Hematopoietic multipotent progenitor cell treated with erythropoietin and hydrocortisone succinate and interleukin-3 and kit ligand, for 15 days (in vitro differentiated cells): ENCODE measurements at regions not wholly inside any gene's neighbourhood (a gene's known extent, or its start where the extent isn't known, plus 50 kb on each side); places are given as distances from the start of the nearest gene placed in this dataset.
"Not testable (repeated sequence)": the region's sequence is repeated elsewhere in the genome, so short reads cannot be mapped to it uniquely, and the experiment has no call there.

Experiments
- DNase-seq: peaks from one replicate; pipeline ENCODE4 v3.0.0-alpha.2; 2015; ENCODE audit warnings: low spot score

DNA sequence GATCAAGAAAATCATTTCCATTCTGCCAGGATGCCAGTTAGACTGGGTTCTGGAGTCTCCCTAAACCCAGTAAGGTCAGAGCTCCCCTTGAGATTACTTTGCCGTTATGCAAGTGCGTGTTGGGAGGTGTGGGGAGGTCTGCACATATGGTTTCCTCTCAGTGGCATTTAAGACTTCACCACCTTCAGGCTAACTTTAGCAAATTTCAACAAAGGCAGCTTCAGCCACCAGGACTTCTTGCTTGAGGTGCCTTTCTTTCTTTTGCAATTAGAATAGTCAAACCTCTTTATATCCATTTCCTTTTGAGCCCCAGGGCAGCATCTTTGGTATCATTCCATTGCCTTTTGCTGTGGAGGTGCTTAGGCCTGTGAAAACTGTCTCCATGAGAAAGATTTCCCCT is 117.2 kb upstream of the CCND2 start:
- no peak for DNase-seq

DNA sequence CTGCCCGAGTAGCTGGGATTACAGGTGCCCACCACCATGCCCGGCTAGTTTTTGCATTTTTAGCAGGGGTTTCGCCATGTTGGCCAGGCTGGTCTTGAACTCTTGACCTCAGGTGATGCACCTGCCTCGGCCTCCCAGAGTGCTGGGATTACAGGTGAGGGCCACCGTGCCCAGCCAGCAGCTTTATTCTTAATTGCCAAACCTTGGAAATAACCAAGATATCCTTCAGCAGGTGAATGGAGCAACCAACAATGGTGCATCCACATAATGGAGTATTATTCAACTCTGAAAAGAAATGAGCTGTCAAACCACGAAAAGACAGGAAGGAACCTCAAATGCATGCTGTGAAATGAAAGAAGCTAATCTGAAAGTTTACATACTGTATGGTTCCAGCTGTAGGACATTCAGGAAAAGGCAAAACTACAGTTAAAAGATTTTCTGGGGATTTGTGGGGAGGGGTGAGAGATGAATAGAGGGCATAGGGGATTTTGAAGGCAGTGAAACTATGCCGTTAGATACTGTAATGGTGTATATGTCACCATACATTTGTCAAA is 118.8 kb upstream of the CCND2 start:
- DNase-seq: no peak

DNA sequence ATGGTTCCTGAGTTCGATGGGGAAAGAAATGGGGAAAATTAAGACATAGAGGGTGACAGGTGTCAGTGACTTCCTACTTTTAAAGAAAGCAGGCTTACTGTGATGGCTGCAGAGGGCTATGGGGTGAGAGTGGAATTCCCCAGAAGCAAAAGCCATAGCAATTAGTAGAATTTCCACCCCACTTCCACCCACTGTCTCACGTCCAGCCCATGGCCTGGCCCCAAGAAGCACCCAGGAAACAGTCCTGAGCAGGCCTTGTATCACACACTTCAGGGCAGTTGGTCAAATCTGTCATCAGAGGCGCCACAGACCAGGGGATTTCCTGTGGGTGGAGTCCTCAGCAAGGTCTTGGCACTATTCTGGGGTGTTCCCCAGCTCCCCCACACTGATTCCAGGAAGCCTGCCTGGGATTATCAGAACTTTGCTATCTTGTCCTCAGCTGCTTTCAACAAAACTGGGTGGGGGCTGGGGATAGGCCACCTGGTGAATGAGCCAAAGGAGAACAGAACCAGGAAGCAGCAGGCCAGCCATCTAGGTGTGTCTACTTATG is 120.1 kb upstream of the CCND2 start:
- peak; percentile 76 for DNase-seq

DNA sequence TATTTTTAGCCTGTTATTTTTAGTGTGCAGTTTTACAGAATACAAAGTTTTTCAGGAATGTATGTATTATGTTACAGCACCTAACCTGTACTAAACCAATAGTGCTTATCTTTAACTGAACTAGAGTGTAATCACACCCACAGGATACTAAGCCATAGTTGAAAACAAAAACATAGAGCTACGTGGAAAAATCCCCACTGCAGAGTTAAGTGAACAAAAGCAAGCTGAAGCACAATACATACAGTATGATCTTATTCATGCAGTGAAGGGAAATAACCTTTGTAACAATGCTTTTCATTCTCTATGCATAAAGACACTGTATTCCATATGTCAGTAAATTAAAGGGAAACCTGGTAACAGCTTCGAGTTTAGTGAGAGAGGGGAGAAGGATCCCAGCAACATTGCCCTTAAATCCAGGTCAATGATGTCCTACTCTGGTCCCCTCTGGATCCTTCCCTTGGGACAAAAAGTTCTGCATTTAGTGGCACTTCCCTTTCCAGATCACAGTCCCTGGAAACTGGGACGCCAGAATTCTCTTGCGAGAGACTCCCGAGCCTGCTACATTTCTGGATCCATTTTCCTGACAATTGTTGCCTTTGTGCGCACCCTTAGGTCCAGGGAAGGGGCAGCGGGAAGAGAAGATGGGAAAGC is 121.3 kb upstream of the CCND2 start:
- no peak for DNase-seq

DNA sequence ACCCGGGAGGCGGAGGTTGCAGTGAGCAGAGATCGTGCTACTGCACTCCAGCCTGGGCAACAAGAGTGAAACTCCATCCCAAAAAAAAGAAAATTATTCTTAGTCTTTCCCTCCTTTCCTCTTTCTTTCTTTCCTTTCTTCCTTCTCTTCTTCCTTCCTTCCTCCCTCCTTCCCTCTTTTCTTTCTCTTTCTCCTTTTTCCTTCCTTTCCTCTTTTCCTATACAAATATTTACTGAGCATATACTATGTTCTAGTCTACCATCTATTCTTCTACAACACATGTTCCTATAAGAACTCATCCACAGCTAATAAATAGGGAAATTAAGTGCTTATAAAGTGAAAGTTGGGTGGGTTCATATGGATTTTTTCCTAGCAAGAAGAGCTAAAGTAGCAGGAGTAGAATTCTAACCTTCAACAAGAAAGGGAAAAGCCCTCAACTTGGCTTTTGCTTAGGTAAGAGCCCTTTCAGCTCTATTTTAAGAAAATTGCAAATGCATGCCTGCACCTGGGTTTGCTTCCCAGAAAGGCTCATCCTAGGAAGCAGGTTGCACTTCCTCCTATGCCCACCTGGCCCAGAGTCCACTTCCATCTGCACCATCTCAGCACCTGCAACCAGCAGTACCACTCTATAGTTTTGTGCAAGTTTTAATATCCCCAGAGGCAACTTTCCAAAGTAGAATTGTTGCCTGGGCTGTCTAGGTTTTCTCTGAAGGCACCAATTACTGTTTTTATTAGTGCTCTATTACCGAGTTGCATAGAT is 122.0 kb upstream of the CCND2 start:
- DNase-seq: no peak

DNA sequence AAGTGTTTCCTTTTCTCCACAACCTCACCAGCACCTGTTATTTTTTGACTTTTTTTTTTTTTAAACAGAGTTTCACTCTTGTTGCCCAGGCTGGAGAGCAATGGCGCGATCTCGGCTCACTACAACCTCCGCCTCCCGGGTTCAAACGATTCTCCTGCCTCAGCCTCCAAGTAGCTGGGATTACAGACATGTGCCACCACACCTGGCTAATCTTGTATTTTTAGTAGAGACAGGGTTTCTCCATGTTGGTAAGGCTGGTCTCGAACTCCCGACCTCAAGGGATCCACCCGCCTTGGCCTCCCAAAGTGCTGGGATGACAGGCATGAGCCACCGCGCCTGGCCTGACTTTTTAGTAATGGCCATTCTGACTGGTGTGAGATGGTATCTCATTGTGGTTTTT is 123.2 kb upstream of the CCND2 start:
- DNase-seq: not testable (repeated sequence)

DNA sequence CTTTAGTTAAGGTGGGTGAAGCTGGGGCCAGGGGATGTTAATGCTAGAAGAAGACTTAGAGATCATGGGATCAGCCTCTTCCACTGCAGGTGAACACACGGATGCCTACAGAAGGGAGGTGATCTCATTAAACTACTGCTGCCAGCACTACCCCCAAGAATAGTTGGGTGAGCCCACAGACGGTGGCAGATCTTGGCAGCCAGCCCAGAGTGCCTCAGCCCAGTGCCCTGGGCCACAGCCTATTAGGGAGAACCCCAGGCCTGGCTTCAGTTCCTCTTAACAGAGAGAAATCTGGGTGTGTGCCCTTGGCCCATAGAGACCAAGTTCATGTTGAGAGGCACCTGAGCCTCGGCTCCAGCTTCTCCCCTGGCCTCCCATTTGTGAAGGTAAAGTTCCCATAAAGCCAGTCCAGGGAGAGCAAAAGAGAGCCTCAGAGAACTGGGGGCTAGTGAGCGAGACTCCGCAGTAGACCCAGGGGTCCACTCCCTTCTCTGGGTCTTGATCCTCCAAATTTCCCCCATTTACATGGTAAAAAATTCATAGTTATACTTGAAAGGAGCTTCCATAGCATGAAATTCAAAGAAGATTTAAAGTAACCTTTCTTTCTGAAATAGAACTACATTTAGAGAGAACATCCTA is 125.0 kb upstream of the CCND2 start:
- peak; percentile 75 for DNase-seq

DNA sequence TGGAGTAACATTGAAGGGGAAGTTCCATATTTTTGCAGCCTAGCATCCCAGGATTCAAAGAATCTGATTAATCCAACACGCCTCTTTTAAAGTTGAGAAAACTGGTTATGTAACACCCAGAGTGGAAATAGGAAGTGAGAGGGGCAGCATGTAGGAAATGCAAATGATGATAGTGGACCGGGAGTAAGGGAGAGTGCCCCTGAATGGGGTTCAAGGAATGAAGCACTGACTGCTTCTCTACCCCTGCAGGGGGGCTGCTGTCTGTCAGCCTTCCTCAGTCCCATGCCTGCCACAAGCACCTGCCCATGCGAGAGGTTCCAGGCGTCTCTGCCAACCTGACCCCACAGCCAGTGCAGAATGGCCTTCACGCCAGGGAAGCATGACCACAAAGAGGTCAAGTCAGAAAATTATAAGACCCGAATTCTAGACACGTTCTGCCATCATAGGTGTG is 126.5 kb upstream of the CCND2 start:
- no peak for DNase-seq

DNA sequence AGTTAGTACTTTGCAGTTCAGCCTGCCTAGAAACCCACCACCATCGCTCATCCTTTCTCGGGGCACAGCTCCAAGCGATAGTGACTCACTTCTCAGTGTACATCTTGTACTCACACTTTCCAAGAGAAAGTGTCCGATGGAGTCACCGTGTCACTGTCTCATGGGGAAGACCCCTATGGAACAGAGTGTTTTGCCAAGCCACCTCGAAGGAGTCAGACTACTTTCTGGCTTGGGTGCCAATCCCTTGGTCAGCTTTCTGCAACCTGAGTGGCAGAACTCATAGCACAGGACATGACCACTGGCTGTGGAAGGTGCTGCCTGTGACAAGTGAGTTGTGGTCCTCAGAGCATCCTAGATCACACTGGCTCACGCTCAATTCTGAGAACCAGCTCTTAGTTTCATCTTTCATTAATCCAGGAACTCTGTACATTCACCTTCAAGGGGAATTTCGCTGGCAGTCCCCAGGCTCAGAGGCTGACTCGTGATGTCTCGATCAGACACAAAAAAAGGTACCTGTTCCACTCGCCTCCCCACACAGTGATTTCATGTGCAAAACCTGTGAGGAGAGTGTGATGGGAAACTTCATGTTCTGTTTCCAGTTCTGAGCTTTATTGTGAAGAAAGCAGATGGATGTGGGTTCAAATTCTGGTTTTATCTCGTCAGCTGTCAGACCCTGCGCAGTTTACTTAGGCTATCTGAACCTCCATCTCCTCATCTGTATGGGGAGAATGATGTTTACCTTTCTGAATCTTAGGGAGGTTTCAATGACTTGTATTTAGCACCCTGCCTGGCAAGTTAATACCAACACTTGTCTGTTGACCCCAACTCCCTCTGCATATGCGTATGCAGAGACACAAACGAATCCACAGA is 127.3 kb upstream of the CCND2 start:
- DNase-seq: no peak

DNA sequence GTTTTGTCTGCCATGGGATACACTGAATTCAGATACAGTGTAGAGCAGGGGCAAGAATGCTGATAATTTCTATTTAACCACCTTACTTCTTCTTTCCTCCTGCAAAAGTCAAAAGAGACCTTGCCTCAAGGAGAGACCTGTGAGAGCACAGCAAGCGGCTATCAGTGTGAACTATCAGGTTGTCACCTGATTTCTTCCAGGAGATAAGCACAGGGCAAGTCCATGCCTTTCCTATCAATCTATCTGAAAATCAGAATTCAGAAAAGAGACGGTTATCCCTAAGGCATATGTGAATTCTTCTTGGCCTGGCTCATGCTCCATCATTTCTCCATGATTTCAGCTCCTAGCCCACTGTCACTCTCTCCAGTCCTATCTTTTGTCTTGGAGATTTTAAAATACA is 128.9 kb upstream of the CCND2 start:
- no peak for DNase-seq

DNA sequence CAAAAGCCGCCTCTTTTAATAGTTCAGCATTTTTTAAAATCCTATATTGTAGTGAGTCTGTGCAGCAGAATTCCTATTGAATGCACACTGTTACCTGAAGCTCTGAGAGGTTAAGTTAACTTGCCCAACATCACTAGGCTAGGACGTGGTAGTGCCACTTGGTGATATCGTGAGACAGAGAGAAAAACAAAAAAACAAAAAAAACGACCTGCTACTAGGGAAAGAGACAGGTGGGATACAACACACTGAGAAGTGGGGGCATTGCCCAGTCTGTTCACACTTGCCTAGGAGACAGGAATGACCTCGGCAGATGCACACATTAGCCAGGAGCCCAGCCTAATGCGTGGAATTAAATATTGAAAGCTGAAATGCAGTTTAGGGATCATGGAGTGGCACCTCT is 129.7 kb upstream of the CCND2 start:
- no peak for DNase-seq

DNA sequence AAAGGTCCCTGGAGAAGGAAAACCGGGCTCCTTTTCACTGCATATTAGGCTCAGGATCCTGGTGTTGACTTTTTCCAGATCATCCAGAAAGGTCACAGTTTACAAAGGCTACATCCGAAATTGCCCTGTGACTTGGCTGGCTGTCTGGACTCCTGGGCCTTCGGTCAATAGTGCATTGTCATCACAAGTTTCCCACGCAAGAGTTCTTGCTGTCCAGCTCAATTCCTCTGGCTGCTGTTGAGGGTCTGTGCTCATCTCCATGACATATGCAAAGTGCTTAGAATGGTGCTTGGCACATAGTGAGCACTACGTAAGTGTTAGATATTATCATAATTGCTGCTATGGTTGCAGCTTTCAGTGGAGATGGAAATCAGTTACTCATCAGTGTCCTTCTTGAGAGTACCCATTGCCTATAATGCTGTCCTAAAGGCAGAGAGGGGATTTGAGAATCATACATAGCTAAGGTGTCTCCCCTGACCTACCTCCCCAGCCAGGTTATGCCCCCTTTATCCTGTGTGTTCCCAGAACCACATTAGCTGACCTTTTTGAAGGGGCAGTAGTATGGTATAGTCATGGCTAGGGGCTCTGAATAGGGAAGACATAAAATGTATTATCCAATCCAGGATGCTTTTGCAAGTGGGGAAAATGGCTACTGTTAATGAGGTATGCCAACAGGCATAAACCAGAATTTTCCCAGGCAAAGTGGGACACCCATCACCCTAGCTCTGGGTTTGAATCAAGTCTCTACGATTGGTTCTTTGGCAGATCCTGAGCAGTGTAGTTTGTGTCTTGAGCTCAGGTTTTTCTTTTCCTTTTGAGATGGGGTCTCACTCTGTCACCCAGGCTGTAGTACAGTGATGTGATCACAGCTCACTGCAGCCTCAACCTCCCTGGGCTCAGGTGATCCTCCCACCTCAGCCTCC is 132.0 kb upstream of the CCND2 start:
- no peak for DNase-seq

DNA sequence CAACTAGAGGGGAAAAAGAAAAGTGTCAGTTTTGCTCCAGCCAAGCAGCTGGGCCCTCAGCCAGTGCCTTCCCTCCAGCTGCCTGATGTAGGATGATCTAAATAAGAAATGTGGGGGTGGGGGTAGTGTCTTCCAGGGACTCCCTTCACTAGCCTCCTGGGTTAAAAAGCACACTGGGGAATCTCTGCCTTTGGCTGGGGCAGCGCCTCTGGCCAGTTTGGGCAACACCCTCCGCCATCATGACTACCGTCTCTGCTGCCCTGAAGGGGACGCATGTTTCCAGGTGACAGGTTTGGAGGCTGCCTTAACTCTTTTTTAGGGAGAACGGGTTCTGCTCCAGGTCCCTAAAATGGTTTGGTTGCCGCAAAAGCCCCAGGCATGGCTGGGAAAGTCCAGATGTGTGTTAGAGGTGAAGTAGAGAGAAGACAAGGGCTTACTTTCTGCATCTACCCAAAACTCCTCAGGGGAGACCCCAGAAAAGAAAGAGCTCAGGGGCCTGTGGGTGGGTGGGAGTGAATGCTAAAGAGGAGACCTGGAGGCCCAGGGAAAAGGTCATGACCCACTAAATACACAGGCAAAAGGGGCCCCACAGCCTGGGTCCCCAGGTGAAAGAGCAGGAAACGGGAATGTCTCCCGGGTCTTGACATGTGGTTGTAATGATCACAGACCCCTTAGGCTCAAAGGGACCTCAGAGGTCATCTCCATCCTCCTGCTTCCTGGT is 132.8 kb upstream of the CCND2 start:
- DNase-seq: no peak

DNA sequence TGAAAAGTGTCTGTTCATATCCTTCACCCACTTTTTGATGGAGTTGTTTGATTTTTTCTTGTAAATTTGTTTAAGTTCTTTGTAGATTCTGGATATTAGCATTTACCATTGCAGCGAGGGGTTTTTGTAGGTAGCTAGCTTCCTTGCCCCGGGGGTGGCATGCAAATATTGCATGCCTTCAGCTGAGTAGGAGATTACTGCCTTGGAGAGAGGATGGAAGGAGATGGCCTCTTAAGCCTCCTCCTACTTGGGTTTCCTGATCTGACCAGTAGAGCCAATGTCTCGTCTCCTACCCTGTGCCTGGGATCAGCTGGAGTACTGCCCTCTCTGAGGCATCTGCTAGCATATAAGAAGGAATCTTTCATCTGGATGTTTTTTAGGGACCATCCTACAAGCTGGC is 134.4 kb upstream of the CCND2 start:
- no peak for DNase-seq

DNA sequence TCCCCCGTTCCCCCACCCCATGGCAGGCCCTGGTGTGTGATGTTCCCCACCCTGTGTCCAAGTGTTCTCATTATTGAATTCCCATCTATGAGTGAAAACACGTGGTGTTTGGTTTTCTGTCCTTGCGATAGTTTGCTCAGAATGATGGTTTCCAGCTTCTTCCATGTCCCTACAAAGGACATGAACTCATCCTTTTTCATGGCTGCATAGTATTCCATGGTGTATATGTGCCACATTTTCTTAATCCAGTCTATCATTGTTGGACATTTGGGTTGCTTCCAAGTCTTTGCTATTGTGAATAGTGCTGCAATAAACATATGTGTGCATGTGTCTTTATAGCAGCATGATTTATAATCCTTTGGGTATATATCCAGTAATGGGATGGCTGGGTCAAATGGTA is 135.0 kb upstream of the CCND2 start:
- DNase-seq: not testable (repeated sequence)

DNA sequence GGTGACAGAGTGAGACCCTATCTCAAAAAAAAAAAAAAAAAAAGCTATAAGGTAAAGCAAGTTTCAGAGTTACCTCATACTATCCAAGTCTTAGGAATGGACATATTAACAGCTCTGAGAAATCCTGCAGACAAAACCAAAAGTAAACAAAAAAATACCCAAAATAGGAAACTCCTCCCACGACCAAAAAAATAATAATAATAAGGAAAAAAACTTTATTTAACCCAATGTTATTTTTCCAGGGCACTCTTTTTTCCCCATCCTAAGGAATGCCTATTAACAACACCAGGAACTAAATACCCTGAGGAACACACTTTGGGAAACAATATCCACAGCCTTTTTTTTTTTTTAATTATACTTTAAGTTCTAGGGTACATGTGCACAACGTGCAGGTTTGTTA is 135.5 kb upstream of the CCND2 start:
- no peak for DNase-seq

DNA sequence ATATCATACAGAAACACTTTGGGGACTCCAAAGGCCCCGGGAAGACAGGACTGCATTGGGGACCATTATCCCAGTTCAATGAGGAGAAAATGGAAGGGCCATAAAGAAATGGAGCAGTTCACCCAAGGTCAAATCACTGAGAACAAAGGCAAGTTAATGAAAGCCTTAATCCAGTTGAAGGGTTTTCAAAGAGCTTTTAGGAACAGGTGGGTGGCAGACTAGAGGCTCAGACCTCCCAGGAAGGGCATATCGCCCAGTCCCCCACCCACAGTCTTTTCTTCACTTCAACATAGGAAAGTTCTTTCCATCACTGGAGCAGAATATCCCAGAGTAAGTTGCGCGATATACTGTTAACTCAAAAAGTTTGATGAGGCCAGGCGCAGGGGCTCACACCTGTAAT is 136.1 kb upstream of the CCND2 start:
- no peak for DNase-seq

DNA sequence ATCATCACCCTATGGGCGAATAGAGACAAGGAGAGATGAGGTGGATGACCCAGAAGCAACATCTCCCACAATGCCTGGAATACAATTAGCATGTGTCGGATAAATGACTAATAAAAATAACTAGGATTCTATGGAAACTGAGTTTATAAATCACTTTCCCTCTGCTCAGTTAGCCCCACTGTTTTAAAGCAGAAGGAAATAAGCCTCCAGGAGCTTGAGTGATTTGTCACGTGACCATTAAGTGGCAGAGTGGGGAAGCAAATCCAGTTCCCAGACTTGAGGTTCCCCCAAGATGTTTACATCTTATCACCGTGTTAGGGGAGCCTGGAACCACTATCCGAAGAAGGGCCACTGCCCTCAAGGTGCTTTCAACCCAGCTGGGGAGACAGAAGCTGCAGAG is 136.5 kb upstream of the CCND2 start:
- no peak for DNase-seq

DNA sequence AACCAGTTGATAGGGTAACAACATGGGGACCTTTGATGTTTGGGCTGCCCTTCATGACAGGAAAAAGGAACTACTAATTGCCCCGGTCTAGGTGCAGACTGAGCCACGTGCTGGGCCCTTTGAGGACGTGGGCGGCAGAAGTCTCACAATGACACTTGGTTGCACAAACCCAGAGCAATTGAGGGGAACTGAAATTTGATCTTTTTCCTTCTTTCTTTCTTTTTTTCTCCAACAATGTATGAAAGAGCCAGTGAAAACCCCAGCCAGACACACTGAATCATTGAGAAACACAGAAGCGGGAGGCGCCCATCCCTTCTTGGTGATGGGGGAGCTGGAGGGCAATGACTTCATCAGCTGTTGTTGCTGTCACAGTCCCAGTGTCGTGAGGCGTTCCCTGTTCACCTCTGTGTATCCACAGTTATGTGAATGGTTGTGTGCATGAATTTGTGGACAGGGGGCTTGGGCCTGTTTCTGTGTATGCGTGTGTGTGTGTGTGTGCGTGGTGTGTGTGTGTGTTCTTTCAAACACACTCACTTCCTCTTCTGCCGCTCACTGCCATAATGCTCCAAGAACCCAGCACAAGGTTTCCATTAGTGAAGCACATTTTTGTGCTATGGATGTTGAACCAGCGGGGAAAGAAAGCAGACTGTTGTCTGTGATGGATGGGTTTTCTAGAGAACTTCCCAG is 137.5 kb upstream of the CCND2 start:
- no peak for DNase-seq
